Panc1 (cell line): ENCODE measurements at regions not wholly inside any gene's neighbourhood (a gene's known extent, or its start where the extent isn't known, plus 50 kb on each side); places are given as distances from the start of the nearest gene placed in this dataset.
"Not testable (repeated sequence)": the region's sequence is repeated elsewhere in the genome, so short reads cannot be mapped to it uniquely, and the experiment has no call there.

ENCODE experiments used
- ATAC-seq: fragments of 200-7000 bp; cut with Tn5 transposase; 2 replicates; pipeline ENCODE4 v1.9.1; 2020; ENCODE audit warnings: mild to moderate bottlenecking, moderate library complexity
- BruUV-seq: library from RNA; stranded (reverse); fragments of 400-500 nt; replicated peaks from 2 replicates; lab custom pipeline; 2021; lab: Mats Ljungman, UMichigan
- CTCF ChIA-PET: fragments of 300-600 bp; sonication (Branson Sonifier 250); formaldehyde crosslinking; loops from one replicate; lab custom pipeline; 2022; ENCODE audit warnings: antibody characterized with exemption; lab: Charles Lee
- POLR2A ChIA-PET: fragments of 300-600 bp; sonication (Branson Sonifier 250); formaldehyde crosslinking; loops from one replicate; lab custom pipeline; 2022; ENCODE audit warnings: antibody characterized with exemption; lab: Charles Lee
- DNase-seq: peaks from one replicate; pipeline ENCODE4 v3.0.0-alpha.2; 2010; ENCODE audit warnings: low read depth, low spot score
- H3K27ac ChIP-seq: 2 replicates; pipeline ENCODE4 v1.5.1; 2011; ENCODE audit warnings: mild to moderate bottlenecking, low read length, inconsistent platforms
- H3K27me3 ChIP-seq: fragments of 200-500 bp; sonication (Bioruptor generic); 2 replicates; pipeline ENCODE4 v1.6.0; 2014; ENCODE audit warnings: low read length, inconsistent platforms; ENCODE audit not compliant: control insufficient read depth, insufficient read depth
- H3K36me3 ChIP-seq: fragments of 200-500 bp; sonication (Bioruptor generic); 2 replicates; pipeline ENCODE4 v1.5.1; 2014; ENCODE audit warnings: inconsistent platforms, mild to moderate bottlenecking, low read length, moderate library complexity; ENCODE audit not compliant: control insufficient read depth, insufficient read depth
- H3K4me1 ChIP-seq: 2 replicates; pipeline ENCODE4 v1.5.1; 2011; ENCODE audit warnings: inconsistent platforms, mild to moderate bottlenecking, low read length, moderate library complexity; ENCODE audit not compliant: control insufficient read depth, insufficient read depth
- H3K4me3 ChIP-seq, 2 experiments: 2 replicates each; pipeline ENCODE4 v1.5.1; 2011 to 2012; ENCODE audit warnings: low read depth in 2 of 2, low read length in 2 of 2, mild to moderate bottlenecking in 2 of 2, inconsistent platforms in 1 of 2, moderate library complexity in 1 of 2
- H3K9me3 ChIP-seq: fragments of 200-500 bp; sonication (Bioruptor generic); 2 replicates; pipeline ENCODE4 v1.5.1; 2014; ENCODE audit warnings: low read depth, mild to moderate bottlenecking, inconsistent platforms, low read length, moderate library complexity; ENCODE audit not compliant: control insufficient read depth, insufficient read depth
- CTCF ChIP-seq: fragments of 450-650 bp; IDR thresholded peaks from 2 replicates; pipeline ENCODE4 v1.5.1; 2017; ENCODE audit warnings: mild to moderate bottlenecking
- POLR2AphosphoS5 ChIP-seq: IDR thresholded peaks from 2 replicates; pipeline ENCODE4 v1.6.1; 2012; ENCODE audit warnings: mild to moderate bottlenecking, low read depth, low read length, moderate library complexity
- REST ChIP-seq, 2 experiments: IDR thresholded peaks; 2 replicates each; pipeline ENCODE4 v1.6.1; 2011 to 2012; ENCODE audit warnings: low read depth in 2 of 2, control low read depth in 1 of 2, low read length in 1 of 2, mild to moderate bottlenecking in 1 of 2, moderate library complexity in 1 of 2; ENCODE audit not compliant: insufficient read depth in 1 of 2
- SIN3A ChIP-seq: IDR thresholded peaks from 2 replicates; pipeline ENCODE4 v1.6.1; 2012; ENCODE audit warnings: low read depth, mild to moderate bottlenecking, low read length, moderate library complexity, borderline replicate concordance; ENCODE audit not compliant: insufficient read depth
- TCF7L2 ChIP-seq: IDR thresholded peaks from 2 replicates; pipeline ENCODE4 v1.6.1; 2011; ENCODE audit warnings: mild to moderate bottlenecking, low read depth, low read length, inconsistent platforms
- in situ Hi-C: cut with HindIII; loops from 2 replicates; pipeline ENCODE4 v1.10.0; 2016; ENCODE audit warnings: low sequenced_read_pairs, low pct_unique_long_range_greater_than_20kb
- intact Hi-C: fragments of 100-400 bp; cut with micrococcal nuclease; formaldehyde crosslinking; loops from one replicate; pipeline ENCODE4 v1.10.0; 2022; ENCODE audit not compliant: unreplicated experiment

- DNase-seq (no peak), ATAC-seq (no peak)
- BruUV-seq: no TSS peak
- ChIA-PET CTCF (no interaction called here), POLR2A (no interaction called here)
- peaks cover 16% of the 10 kb centered on the region for H3K27me3 ChIP-seq
- no peaks in the 10 kb centered on the region for H3K4me1 ChIP-seq
- no peak overlapping the region for H3K27ac ChIP-seq
- no peaks in the 10 kb centered on the region for H3K9me3 ChIP-seq
- no peak overlapping the region for H3K4me3 ChIP-seq
- H3K36me3 ChIP-seq: no peaks in the 10 kb centered on the region
- intact Hi-C loops: no loop called here
- in situ Hi-C loops: no loop called here
- TF ChIP-seq TCF7L2: no peak
- no peak for TF ChIP-seq POLR2AphosphoS5
- no peak for TF ChIP-seq REST (IDR thresholded peaks at IDR 0.05; ENCODE audit: insufficient read depth in 1 of 2, low read depth in 2 of 2, low read length in 1 of 2)
These were observed 296.9 kb downstream of the HIVEP2 start for GRCh38 chr6:142648036-142648451.

GRCh38 chr6:142648526-142648925 is 296.4 kb downstream of the HIVEP2 start:
- intact Hi-C loops: no loop called here
- Histone ChIP-seq H3K27me3 (peaks cover 16% of the 10 kb centered on the region), H3K27ac (no peak overlapping the region), H3K4me1 (no peaks in the 10 kb centered on the region), H3K36me3 (no peaks in the 10 kb centered on the region), H3K9me3 (no peaks in the 10 kb centered on the region), H3K4me3 (no peak overlapping the region)
- DNase-seq (no peak), ATAC-seq (no peak)
- BruUV-seq: no TSS peak
- in situ Hi-C loops: no loop called here
- ChIA-PET POLR2A (no interaction called here), CTCF (no interaction called here)
- no peak for TF ChIP-seq CTCF
- no peak for TF ChIP-seq REST (IDR thresholded peaks at IDR 0.05; ENCODE audit: insufficient read depth in 1 of 2, low read depth in 2 of 2, low read length in 1 of 2)
- no peak for TF ChIP-seq TCF7L2
- no peak for TF ChIP-seq SIN3A

- H3K36me3 ChIP-seq, H3K4me1 ChIP-seq, H3K27ac ChIP-seq, H3K9me3 ChIP-seq, CTCF ChIA-PET, BruUV-seq, ATAC-seq, in situ Hi-C loops, intact Hi-C loops, POLR2A ChIA-PET, DNase-seq, H3K4me3 ChIP-seq: not testable (repeated sequence)
- peaks cover 16% of the 10 kb centered on the region for H3K27me3 ChIP-seq
These were observed 295.3 kb downstream of the HIVEP2 start for GRCh38 chr6:142649438-142650234.
